ENCODE measurements at regions not wholly inside any gene's neighbourhood (a gene's known extent, or its start where the extent isn't known, plus 50 kb on each side); places are given as distances from the start of the nearest gene placed in this dataset.

DNA sequence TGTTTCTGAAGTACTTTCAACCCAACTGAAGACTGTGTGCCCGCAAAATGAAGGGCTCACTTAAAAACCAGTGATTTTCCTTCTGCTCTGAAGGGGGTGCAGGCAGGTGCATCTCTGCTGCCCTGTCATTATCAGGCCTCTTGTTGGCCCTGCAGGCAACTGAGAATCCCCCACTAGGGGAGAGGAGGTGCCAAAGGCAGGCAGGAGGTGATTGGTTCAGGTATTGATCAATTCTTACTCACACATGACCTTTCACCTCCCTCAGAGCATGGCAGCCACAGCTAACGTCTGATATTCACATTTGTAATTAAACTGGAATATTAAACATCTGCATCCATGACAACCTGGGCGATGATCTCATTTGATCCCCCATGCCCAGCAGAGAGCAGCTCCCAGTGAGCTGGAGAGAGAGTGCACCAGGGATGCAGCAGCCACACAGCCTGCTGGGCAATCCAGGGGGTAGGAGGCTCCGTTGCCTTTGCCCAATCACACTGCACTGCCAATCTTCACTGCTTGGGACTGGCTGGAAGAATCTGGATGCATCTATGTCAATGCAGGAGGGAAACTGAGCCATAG is 267.9 kb upstream of the TSHZ3 start:
- POLR2A ChIA-PET, result no interaction called here
- Histone ChIP-seq H3K4me2 (ENCODE audit: low read depth, low read length) (no peak overlapping the region), H3K27me3 (ENCODE audit: control insufficient read depth in 1 of 2, insufficient read depth in 2 of 2, low read length in 2 of 2) (no peaks in the 10 kb centered on the region; a peak in 1 of 5 replicates), H3K9ac (ENCODE audit: insufficient read depth, low read depth, low read length) (no peak overlapping the region), H3K36me3 (replicated peaks in 1 of 2; ENCODE audit: control insufficient read depth in 1 of 2, insufficient read depth in 2 of 2, low read length in 2 of 2) (no peaks in the 10 kb centered on the region), H2AFZ (ENCODE audit: low read length) (no peak overlapping the region), H3K4me1 (ENCODE audit: insufficient read depth, low read length) (no peaks in the 10 kb centered on the region), H3K4me3 (replicated peaks in 1 of 3; ENCODE audit: insufficient read depth in 1 of 3, low read depth in 2 of 3, low read length in 3 of 3) (no peak overlapping the region), H3K9me3 (ENCODE audit: low read length) (peaks cover 75% of the 10 kb centered on the region), H3K79me2 (ENCODE audit: insufficient read depth, low read length) (no peaks in the 10 kb centered on the region), H3K27ac (ENCODE audit: extremely low read length, insufficient read depth, low read length) (no peak overlapping the region), H4K20me1 (ENCODE audit: insufficient read depth, low read length) (no peaks in the 10 kb centered on the region)
- CTCF ChIA-PET (ENCODE audit: low intra/inter-chr PET ratio, low total read pairs), result no interaction called here
- in situ Hi-C loops (cut with HindIII; ENCODE audit: extremely low pct_ligation_motif_present, low pct_unique_long_range_greater_than_20kb) (no loop called here), intact Hi-C loops (cut with micrococcal nuclease; ENCODE audit: unreplicated experiment) (no loop called here)
- ATAC-seq (no peak), FAIRE-seq (no peak), DNase-seq (ENCODE audit: low spot score) (no peak)
- 2% methylated on average over 3 of the region's 4 CpGs for WGBS (ENCODE audit: low lambda C conversion rate)
- no TSS peak for BruUV-seq (replicated peaks)
- TF ChIP-seq PCBP2 (optimal IDR thresholded peaks at IDR 0.05; ENCODE audit: low read depth, low read length, poor library complexity, severe bottlenecking) (no peak), KAT2B (IDR thresholded peaks at IDR 0.05; ENCODE audit: borderline replicate concordance, low read depth, low read length) (no peak), ZNF781 (CRISPR knock-in tag; IDR thresholded peaks at IDR 0.05; ENCODE audit: borderline replicate concordance, not compliant biosample characterization) (no peak), MEIS2 (CRISPR knock-in tag; IDR thresholded peaks at IDR 0.05) (no peak), ZNF816 (CRISPR knock-in tag; IDR thresholded peaks at IDR 0.05; ENCODE audit: borderline replicate concordance) (no peak), ZXDC (CRISPR knock-in tag; IDR thresholded peaks at IDR 0.05) (no peak), PAWR (CRISPR knock-in tag; IDR thresholded peaks at IDR 0.05; ENCODE audit: borderline replicate concordance) (no peak), AHDC1 (CRISPR knock-in tag; IDR thresholded peaks at IDR 0.05; ENCODE audit: borderline replicate concordance) (no peak), RAD51 (IDR thresholded peaks at IDR 0.05; ENCODE audit: borderline replicate concordance) (no peak), FLYWCH1 (CRISPR knock-in tag; IDR thresholded peaks at IDR 0.05) (no peak), ISX (CRISPR knock-in tag; conservative IDR thresholded peaks at IDR 0.05) (no peak), ZNF883 (CRISPR knock-in tag; IDR thresholded peaks at IDR 0.05; ENCODE audit: not compliant biosample characterization) (no peak), MYC (CRISPR knock-in tag; IDR thresholded peaks at IDR 0.05; ENCODE audit: borderline replicate concordance) (no peak)
- TF ChIP-seq, protein P1, sequence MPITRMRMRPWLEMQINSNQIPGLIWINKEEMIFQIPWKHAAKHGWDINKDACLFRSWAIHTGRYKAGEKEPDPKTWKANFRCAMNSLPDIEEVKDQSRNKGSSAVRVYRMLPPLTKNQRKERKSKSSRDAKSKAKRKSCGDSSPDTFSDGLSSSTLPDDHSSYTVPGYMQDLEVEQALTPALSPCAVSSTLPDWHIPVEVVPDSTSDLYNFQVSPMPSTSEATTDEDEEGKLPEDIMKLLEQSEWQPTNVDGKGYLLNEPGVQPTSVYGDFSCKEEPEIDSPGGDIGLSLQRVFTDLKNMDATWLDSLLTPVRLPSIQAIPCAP (CRISPR knock-in tag; IDR thresholded peaks at IDR 0.05; ENCODE audit: low read depth), result no peak

All from HepG2 (cell line).